Memory B cell (primary cell): ENCODE measurements at regions not wholly inside any gene's neighbourhood (a gene's known extent, or its start where the extent isn't known, plus 50 kb on each side); places are given as distances from the start of the nearest gene placed in this dataset.
"Not testable (repeated sequence)": the region's sequence is repeated elsewhere in the genome, so short reads cannot be mapped to it uniquely, and the experiment has no call there.

ENCODE experiments used
- ATAC-seq: fragments of 150-1000 bp; cut with Tn5 transposase; 2 replicates; pipeline ENCODE4 v1.10.0; 2021; ENCODE audit warnings: low read depth, mild to moderate bottlenecking, moderate library complexity
- DNase-seq, 2 donors: peaks; one replicate each; pipeline ENCODE4 v3.0.0; 2022; ENCODE audit warnings: low spot score in 2 of 2
- H3K27ac Mint-ChIP-seq: one replicate; pipeline ENCODE4 v1.8.0; 2022; ENCODE audit warnings: mild to moderate bottlenecking, moderate library complexity, mixed read lengths
- H3K27me3 Mint-ChIP-seq: one replicate; pipeline ENCODE4 v1.8.0; 2022; ENCODE audit warnings: mixed read lengths
- H3K36me3 Mint-ChIP-seq: one replicate; pipeline ENCODE4 v1.8.0; 2022; ENCODE audit warnings: mild to moderate bottlenecking, mixed read lengths
- H3K4me1 Mint-ChIP-seq: one replicate; pipeline ENCODE4 v1.8.0; 2022; ENCODE audit warnings: mixed read lengths
- H3K4me3 Mint-ChIP-seq: one replicate; pipeline ENCODE4 v1.8.0; 2022; ENCODE audit warnings: mild to moderate bottlenecking, moderate library complexity, mixed read lengths
- H3K9me3 Mint-ChIP-seq: one replicate; pipeline ENCODE4 v1.8.0; 2022; ENCODE audit warnings: mixed read lengths

GRCh38 chr7:6989968-6990367, 163.9 kb upstream of the CCZ1B start:
- not testable (repeated sequence) for ATAC-seq, H3K36me3 Mint-ChIP-seq, H3K27ac Mint-ChIP-seq, H3K4me1 Mint-ChIP-seq, H3K27me3 Mint-ChIP-seq, H3K4me3 Mint-ChIP-seq, DNase-seq, H3K9me3 Mint-ChIP-seq

DNA sequence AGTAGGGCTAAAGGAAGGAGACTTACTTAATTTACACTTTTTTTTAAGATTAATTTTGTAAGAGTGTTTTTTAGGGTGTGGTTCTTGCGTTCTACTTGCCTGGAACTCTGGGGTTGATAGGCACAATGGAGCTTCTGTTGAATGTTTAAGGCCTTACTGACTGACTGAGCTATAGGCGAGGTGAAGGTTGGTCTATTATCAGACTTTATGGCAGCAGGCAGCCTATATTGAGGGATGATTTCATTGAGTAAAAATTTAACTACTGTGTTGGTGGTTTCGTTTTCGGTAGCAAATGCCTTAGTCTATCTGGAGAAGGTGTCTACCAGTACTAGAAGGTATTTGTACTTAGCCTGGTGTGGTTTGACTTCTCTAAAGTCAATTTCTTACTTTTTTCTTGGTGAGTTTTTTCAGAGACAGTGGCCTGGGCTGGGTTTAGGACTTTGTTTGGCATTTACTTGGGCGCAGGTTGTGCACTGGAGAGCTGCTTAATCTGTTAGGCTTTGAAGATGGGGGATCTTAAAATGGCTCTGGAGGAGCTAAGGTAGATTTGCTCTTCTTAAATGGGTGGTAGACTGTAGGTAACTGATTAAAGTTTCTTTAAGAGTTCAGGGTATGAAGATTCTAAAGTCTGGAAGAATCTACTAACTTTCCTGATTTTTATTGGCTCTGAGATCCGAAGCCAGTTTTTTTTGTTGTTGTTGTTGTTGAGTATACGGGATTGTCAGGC, 164.5 kb upstream of the CCZ1B start:
- H3K27me3 Mint-ChIP-seq, H3K9me3 Mint-ChIP-seq, H3K4me1 Mint-ChIP-seq, ATAC-seq, DNase-seq, H3K36me3 Mint-ChIP-seq, H3K4me3 Mint-ChIP-seq, H3K27ac Mint-ChIP-seq: not testable (repeated sequence)

- ATAC-seq, H3K36me3 Mint-ChIP-seq, H3K27ac Mint-ChIP-seq, H3K4me3 Mint-ChIP-seq, H3K4me1 Mint-ChIP-seq, H3K9me3 Mint-ChIP-seq, H3K27me3 Mint-ChIP-seq, DNase-seq: not testable (repeated sequence)
Observed at GRCh38 chr7:6991169-6991611, 165.1 kb upstream of the CCZ1B start.

GRCh38 chr7:6991686-6992085, 165.6 kb upstream of the CCZ1B start:
- H3K4me3 Mint-ChIP-seq, H3K9me3 Mint-ChIP-seq, ATAC-seq, H3K36me3 Mint-ChIP-seq, H3K27me3 Mint-ChIP-seq, H3K27ac Mint-ChIP-seq, DNase-seq, H3K4me1 Mint-ChIP-seq: not testable (repeated sequence)

- not testable (repeated sequence) for H3K4me1 Mint-ChIP-seq, H3K4me3 Mint-ChIP-seq, ATAC-seq
Observed at GRCh38 chr7:6992133-6992532, 166.1 kb upstream of the CCZ1B start.

DNA sequence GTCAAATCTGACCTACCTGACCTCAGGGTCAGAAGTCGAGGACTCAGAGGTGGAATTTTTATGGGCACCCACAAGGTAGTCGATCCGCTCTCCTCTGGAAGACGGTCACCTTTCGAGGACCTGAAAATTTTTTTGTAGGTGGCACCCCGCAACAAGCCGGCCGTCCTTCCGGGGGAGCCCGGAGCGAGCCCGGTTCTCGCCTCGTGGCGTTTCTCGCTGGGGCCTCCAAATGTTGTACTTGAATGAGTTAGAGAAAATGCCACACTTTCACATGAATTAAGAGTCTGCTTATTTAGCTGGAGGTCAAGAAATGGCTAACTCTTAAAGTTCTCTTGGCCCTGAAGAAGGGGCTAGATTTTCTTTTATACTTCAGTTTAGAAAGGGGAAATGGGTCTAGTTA, 169.0 kb upstream of the CCZ1B start:
- not testable (repeated sequence) for H3K4me3 Mint-ChIP-seq, H3K27me3 Mint-ChIP-seq, H3K36me3 Mint-ChIP-seq, H3K9me3 Mint-ChIP-seq, ATAC-seq, H3K27ac Mint-ChIP-seq, H3K4me1 Mint-ChIP-seq, DNase-seq

More at GRCh38 chr7:6992133-6992532, 166.1 kb upstream of the CCZ1B start:
- not testable (repeated sequence) for H3K27me3 Mint-ChIP-seq, H3K27ac Mint-ChIP-seq, H3K36me3 Mint-ChIP-seq, DNase-seq, H3K9me3 Mint-ChIP-seq

- H3K27me3 Mint-ChIP-seq, H3K4me1 Mint-ChIP-seq, H3K27ac Mint-ChIP-seq, ATAC-seq, H3K9me3 Mint-ChIP-seq, H3K4me3 Mint-ChIP-seq, H3K36me3 Mint-ChIP-seq, DNase-seq: not testable (repeated sequence)
Observed at GRCh38 chr7:6995493-6996289, 169.6 kb upstream of the CCZ1B start.

- H3K9me3 Mint-ChIP-seq, H3K27ac Mint-ChIP-seq, H3K27me3 Mint-ChIP-seq, ATAC-seq, DNase-seq, H3K4me3 Mint-ChIP-seq, H3K4me1 Mint-ChIP-seq, H3K36me3 Mint-ChIP-seq: not testable (repeated sequence)
Observed at GRCh38 chr7:6999067-6999666, 173.1 kb upstream of the CCZ1B start.

GRCh38 chr7:7002418-7003062, 176.5 kb upstream of the CCZ1B start:
- H3K4me3 Mint-ChIP-seq, result no peak overlapping the region
- H3K9me3 Mint-ChIP-seq, result peaks cover 6% of the 10 kb centered on the region
- peaks cover 4% of the 10 kb centered on the region for H3K36me3 Mint-ChIP-seq
- H3K27me3 Mint-ChIP-seq, result peaks cover 10% of the 10 kb centered on the region
- H3K4me1 Mint-ChIP-seq, result no peaks in the 10 kb centered on the region
- no peak overlapping the region for H3K27ac Mint-ChIP-seq
- ATAC-seq (no peak), DNase-seq (no peak)

DNA sequence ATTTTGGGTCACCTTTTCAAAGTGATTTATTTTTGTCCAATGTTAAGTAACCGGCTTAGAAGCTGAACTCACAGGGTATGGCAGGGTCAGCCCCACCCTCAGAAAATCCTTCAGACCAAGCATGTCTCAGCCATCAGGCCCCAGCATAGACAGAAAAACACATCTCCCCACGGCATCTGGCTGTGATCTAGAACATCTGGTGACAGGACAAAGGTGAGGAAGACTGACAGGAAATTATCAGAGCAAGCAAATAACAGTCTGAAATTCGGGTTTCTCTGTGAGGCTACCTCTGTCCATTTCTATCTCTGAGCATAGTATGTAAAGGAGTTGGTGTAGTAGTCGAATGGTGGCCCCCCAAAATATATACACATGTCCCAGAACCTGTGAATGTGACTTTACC, 177.0 kb upstream of the C1GALT1 start:
- Mint-ChIP-seq H3K36me3 (peaks cover 3% of the 10 kb centered on the region), H3K4me1 (no peaks in the 10 kb centered on the region), H3K4me3 (no peak overlapping the region), H3K27me3 (peaks cover 10% of the 10 kb centered on the region), H3K27ac (no peak overlapping the region), H3K9me3 (peaks cover 3% of the 10 kb centered on the region)
- ATAC-seq (no peak), DNase-seq (no peak)

GRCh38 chr7:7005949-7006348, 176.4 kb upstream of the C1GALT1 start:
- ATAC-seq, H3K4me3 Mint-ChIP-seq, H3K27ac Mint-ChIP-seq, H3K4me1 Mint-ChIP-seq, DNase-seq, H3K9me3 Mint-ChIP-seq, H3K36me3 Mint-ChIP-seq: not testable (repeated sequence)
- H3K27me3 Mint-ChIP-seq, result peaks cover 11% of the 10 kb centered on the region

GRCh38 chr7:7011241-7011640, 171.1 kb upstream of the C1GALT1 start:
- H3K9me3 Mint-ChIP-seq, ATAC-seq, DNase-seq, H3K4me3 Mint-ChIP-seq, H3K27ac Mint-ChIP-seq, H3K36me3 Mint-ChIP-seq, H3K4me1 Mint-ChIP-seq: not testable (repeated sequence)
- H3K27me3 Mint-ChIP-seq, result peaks cover 12% of the 10 kb centered on the region

DNA sequence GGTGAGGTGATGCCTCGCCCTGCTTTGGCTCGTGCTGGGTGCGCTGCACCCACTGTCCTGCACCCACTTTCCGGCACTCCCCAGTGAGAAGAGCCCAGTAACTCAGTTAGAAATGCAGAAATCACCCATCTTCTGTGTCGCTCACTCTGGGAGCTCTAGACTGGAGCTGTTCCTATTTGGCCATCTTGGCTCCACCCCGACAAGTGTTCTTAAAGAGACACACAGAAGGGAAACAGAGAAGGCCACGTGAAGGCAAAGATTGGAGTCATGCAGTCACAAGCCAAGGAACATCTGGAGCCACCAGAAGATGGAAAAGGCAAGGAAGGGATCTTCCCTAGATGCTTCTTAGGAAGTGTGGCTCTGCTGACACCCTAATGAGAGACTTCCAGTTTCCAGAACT, 170.6 kb upstream of the C1GALT1 start:
- H3K9me3 Mint-ChIP-seq, H3K36me3 Mint-ChIP-seq, H3K4me1 Mint-ChIP-seq, H3K4me3 Mint-ChIP-seq, DNase-seq, ATAC-seq, H3K27ac Mint-ChIP-seq: not testable (repeated sequence)
- peaks cover 12% of the 10 kb centered on the region for H3K27me3 Mint-ChIP-seq
